ENCODE measurements at regions not wholly inside any gene's neighbourhood (a gene's known extent, or its start where the extent isn't known, plus 50 kb on each side); places are given as distances from the start of the nearest gene placed in this dataset.

DNA sequence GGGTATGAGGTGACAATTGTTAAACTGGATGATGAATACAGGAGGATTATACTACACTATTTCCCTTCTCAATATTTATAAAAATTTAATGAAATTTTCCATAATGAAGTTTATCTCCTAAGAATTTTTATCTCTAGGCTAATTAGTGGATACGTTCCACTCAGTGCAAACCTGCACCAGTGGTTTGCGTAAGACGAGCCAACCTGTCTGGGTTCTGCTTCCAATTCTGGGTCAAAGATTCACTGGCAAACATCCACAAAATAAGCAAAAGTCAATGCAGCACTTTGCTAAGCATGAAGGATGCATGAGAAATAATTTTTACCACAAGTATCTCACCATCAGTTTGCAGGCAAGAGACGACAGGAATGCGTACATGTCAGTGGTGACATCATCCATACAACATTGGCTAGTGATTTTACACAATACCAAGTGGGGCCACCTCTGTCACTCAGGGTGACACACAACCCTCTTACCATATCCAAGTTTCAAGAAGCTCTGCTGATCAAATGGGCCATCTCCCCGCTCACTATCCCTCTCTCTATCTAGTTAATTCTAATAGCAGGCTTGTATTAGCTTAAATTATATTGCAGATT is 51.7 kb downstream of the FAM50B start:
- TF ChIP-seq, protein P1, sequence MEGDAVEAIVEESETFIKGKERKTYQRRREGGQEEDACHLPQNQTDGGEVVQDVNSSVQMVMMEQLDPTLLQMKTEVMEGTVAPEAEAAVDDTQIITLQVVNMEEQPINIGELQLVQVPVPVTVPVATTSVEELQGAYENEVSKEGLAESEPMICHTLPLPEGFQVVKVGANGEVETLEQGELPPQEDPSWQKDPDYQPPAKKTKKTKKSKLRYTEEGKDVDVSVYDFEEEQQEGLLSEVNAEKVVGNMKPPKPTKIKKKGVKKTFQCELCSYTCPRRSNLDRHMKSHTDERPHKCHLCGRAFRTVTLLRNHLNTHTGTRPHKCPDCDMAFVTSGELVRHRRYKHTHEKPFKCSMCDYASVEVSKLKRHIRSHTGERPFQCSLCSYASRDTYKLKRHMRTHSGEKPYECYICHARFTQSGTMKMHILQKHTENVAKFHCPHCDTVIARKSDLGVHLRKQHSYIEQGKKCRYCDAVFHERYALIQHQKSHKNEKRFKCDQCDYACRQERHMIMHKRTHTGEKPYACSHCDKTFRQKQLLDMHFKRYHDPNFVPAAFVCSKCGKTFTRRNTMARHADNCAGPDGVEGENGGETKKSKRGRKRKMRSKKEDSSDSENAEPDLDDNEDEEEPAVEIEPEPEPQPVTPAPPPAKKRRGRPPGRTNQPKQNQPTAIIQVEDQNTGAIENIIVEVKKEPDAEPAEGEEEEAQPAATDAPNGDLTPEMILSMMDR (IDR thresholded peaks at IDR 0.05; ENCODE audit: low read depth, low read length): no peak
- no peak for TF ChIP-seq EZH2phosphoT487 (IDR thresholded peaks at IDR 0.05; ENCODE audit: low read depth)
- H3K36me3 ChIP-seq (replicated peaks; ENCODE audit: low read depth, low read length): no peaks in the 10 kb centered on the region

GRCh38 chr6:3902871-3903648 is 53.9 kb downstream of the FAM50B start:
- no peak overlapping the region for H3K9ac ChIP-seq (ENCODE audit: low read length)
- H2AFZ ChIP-seq (ENCODE audit: low read depth, low read length): no peak overlapping the region
- no peak for TF ChIP-seq EZH2phosphoT487 (IDR thresholded peaks at IDR 0.05; ENCODE audit: low read depth)
- TF ChIP-seq, protein P1 (IDR thresholded peaks at IDR 0.05; ENCODE audit: low read depth, low read length): no peak
- H3K36me3 ChIP-seq (replicated peaks; ENCODE audit: low read depth, low read length): no peaks in the 10 kb centered on the region
- no peaks in the 10 kb centered on the region for H3K9me3 ChIP-seq (ENCODE audit: insufficient read depth, low read length)
- no peak overlapping the region for H3K27ac ChIP-seq (ENCODE audit: low read length)
- peaks cover 12% of the 10 kb centered on the region for H3K4me1 ChIP-seq (ENCODE audit: low read length)
- H3K4me3 ChIP-seq (ENCODE audit: low read length): peak overlapping the region; percentile 56
- H3K27me3 ChIP-seq (ENCODE audit: low read depth, low read length): 0 out of 2 replicates have a peak, but pooled peaks cover 3% of the 10 kb centered on the region
- no peaks in the 10 kb centered on the region for H4K20me1 ChIP-seq (ENCODE audit: insufficient read depth, low read length)
- H3K79me2 ChIP-seq (ENCODE audit: low read length): no peaks in the 10 kb centered on the region
- H3K4me2 ChIP-seq (ENCODE audit: low read length): peak overlapping the region; percentile 54

More for the DNA sequence above, 51.7 kb downstream of the FAM50B start:
- Histone ChIP-seq H3K27me3 (ENCODE audit: low read depth, low read length) (0 out of 2 replicates have a peak, but pooled peaks cover 3% of the 10 kb centered on the region), H3K9ac (ENCODE audit: low read length) (no peak overlapping the region), H3K9me3 (ENCODE audit: insufficient read depth, low read length) (no peaks in the 10 kb centered on the region), H3K4me1 (ENCODE audit: low read length) (peaks cover 12% of the 10 kb centered on the region), H3K4me3 (ENCODE audit: low read length) (no peak overlapping the region), H3K79me2 (ENCODE audit: low read length) (no peaks in the 10 kb centered on the region), H4K20me1 (ENCODE audit: insufficient read depth, low read length) (no peaks in the 10 kb centered on the region), H2AFZ (ENCODE audit: low read depth, low read length) (no peak overlapping the region), H3K4me2 (ENCODE audit: low read length) (no peak overlapping the region), H3K27ac (ENCODE audit: low read length) (no peak overlapping the region)

DNA sequence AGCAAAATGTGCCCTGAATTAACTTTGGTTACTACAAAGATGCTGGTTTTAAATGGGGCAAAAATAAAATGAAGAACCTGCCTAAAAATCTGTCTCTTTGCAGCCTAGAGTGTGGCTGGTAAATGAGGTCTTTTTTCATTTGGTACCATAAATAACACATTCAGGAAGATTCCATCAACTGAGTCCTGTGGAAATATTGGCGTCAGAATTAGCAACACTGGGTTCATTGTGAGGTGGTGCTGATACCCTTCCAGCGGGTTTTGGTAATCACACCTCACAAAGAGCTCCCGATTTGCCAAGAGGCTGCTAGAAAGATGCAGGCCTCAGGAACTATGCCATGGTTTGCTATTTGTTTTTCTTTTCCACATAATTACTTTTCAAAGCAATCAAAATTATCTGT is 55.3 kb downstream of the FAM50B start:
- Histone ChIP-seq H3K4me1 (ENCODE audit: low read length) (peaks cover 12% of the 10 kb centered on the region), H4K20me1 (ENCODE audit: insufficient read depth, low read length) (no peaks in the 10 kb centered on the region), H3K27me3 (ENCODE audit: low read depth, low read length) (0 out of 2 replicates have a peak, but pooled peaks cover 3% of the 10 kb centered on the region), H2AFZ (ENCODE audit: low read depth, low read length) (no peak overlapping the region), H3K9me3 (ENCODE audit: insufficient read depth, low read length) (no peaks in the 10 kb centered on the region), H3K9ac (ENCODE audit: low read length) (no peak overlapping the region), H3K27ac (ENCODE audit: low read length) (no peak overlapping the region), H3K4me3 (ENCODE audit: low read length) (no peak overlapping the region), H3K36me3 (replicated peaks; ENCODE audit: low read depth, low read length) (no peaks in the 10 kb centered on the region), H3K4me2 (ENCODE audit: low read length) (no peak overlapping the region), H3K79me2 (ENCODE audit: low read length) (no peaks in the 10 kb centered on the region)
- no peak for TF ChIP-seq EZH2phosphoT487 (IDR thresholded peaks at IDR 0.05; ENCODE audit: low read depth)
- TF ChIP-seq, protein P1 (IDR thresholded peaks at IDR 0.05; ENCODE audit: low read depth, low read length): no peak

Data from OCI-LY3 (cell line).